A549 (cell line): ENCODE measurements at regions not wholly inside any gene's neighbourhood (a gene's known extent, or its start where the extent isn't known, plus 50 kb on each side); places are given as distances from the start of the nearest gene placed in this dataset.

Experiments
- ATAC-seq, 2 experiments: fragments of 200-7000 bp in 1 of 2; fragments of >200 bp in 1 of 2; cut with Nextera tagmentation in 1 of 2; cut with Tn5 transposase in 1 of 2; 3 replicates each; pipeline versions ENCODE4 v1.8.0 to v1.9.1; 2018 to 2020; ENCODE audit warnings: mild to moderate bottlenecking in 1 of 2, moderate library complexity in 1 of 2
- CTCF ChIA-PET: fragments of 300-600 bp; sonication (Branson Sonifier 250); formaldehyde crosslinking; extraction: SDS; loops from one replicate; lab custom pipeline; 2021; ENCODE audit warnings: antibody characterized with exemption, inconsistent platforms; lab: Yijun Ruan, JAX
- POLR2A ChIA-PET: fragments of 350-600 bp; formaldehyde crosslinking; extraction: SDS; loops from one replicate; lab custom pipeline; 2021; ENCODE audit warnings: antibody characterized with exemption, inconsistent platforms; lab: Yijun Ruan, JAX
- DNase-seq, 2 experiments: peaks; one replicate each; pipeline versions ENCODE4 v3.0.0 to v3.0.0-alpha.2; 2011 to 2016; ENCODE audit warnings: low read depth in 1 of 2, low spot score in 1 of 2
- FAIRE-seq: peaks from 2 replicates; lab custom pipeline; 2011; peaks lifted over from hg19 to GRCh38; lab: Jason Lieb, UNC
- H3K27ac ChIP-seq, 2 experiments: fragments of >200 bp; sonication (Bioruptor Twin); formaldehyde crosslinking; 3 replicates each; pipeline ENCODE4 v1.5.1; 2016 to 2017
- H3K4me1 ChIP-seq: fragments of >200 bp; sonication (Bioruptor Twin); formaldehyde crosslinking; 3 replicates; pipeline ENCODE4 v1.6.1; 2016
- H3K4me2 ChIP-seq: fragments of >200 bp; sonication (Bioruptor Twin); formaldehyde crosslinking; 3 replicates; pipeline ENCODE4 v1.6.1; 2016
- H3K4me3 ChIP-seq: fragments of >200 bp; sonication (Bioruptor Twin); formaldehyde crosslinking; 3 replicates; pipeline ENCODE4 v1.5.1; 2016
- H3K9me3 ChIP-seq: fragments of >200 bp; sonication (Bioruptor Twin); formaldehyde crosslinking; 3 replicates; pipeline ENCODE4 v1.6.1; 2016
- CBX2 ChIP-seq: fragments of 200-600 bp; sonication (generic); IDR thresholded peaks from 2 replicates; pipeline ENCODE4 v1.6.1; 2016; ENCODE audit warnings: low read depth, mild to moderate bottlenecking, borderline replicate concordance
- CEBPB ChIP-seq, 2 experiments: fragments of >200 bp in 1 of 2; sonication (Bioruptor Twin) in 1 of 2; formaldehyde crosslinking in 1 of 2; IDR thresholded peaks; 2 replicates each; pipeline ENCODE4 v1.6.1; 2012 to 2016
- EHF ChIP-seq: fragments of 250-450 bp; sonication (Bioruptor Pico); IDR thresholded peaks from 2 replicates; pipeline ENCODE4 v1.5.0; 2020; ENCODE audit warnings: mild to moderate bottlenecking
- FOSB ChIP-seq: fragments of 250-450 bp; sonication (Bioruptor Pico); IDR thresholded peaks from 2 replicates; pipeline ENCODE4 v1.5.0; 2020; ENCODE audit warnings: mild to moderate bottlenecking, moderate library complexity
- FOSL2 ChIP-seq, 2 experiments: fragments of 450-650 bp in 1 of 2; fragments of >200 bp in 1 of 2; sonication (Bioruptor Twin) in 1 of 2; formaldehyde crosslinking; IDR thresholded peaks; 2 replicates each; pipeline versions ENCODE4 v1.5.0 to v1.6.1; 2016 to 2020; ENCODE audit warnings: mild to moderate bottlenecking in 1 of 2, moderate library complexity in 1 of 2
- FOXS1 ChIP-seq: fragments of 250-450 bp; sonication (Bioruptor Pico); IDR thresholded peaks from 2 replicates; pipeline ENCODE4 v1.5.0; 2020; ENCODE audit warnings: mild to moderate bottlenecking, moderate library complexity
- MAZ ChIP-seq: fragments of 150-350 bp; IDR thresholded peaks from 2 replicates; pipeline ENCODE4 v1.6.1; 2014; ENCODE audit warnings: antibody characterized with exemption, low read depth, low read length, borderline replicate concordance
- POLR2AphosphoS2 ChIP-seq: conservative IDR thresholded peaks from 2 replicates; pipeline ENCODE4 v1.6.1; 2012; ENCODE audit warnings: low read length, improper control_type of control experiment, inconsistent platforms
- RAD21 ChIP-seq, 2 experiments: fragments of >200 bp in 1 of 2; sonication (Bioruptor Twin) in 1 of 2; formaldehyde crosslinking in 1 of 2; IDR thresholded peaks in 1 of 2; conservative IDR thresholded peaks in 1 of 2; 2 replicates in 1 of 2; 3 replicates in 1 of 2; pipeline ENCODE4 v1.6.1; 2012 to 2018; ENCODE audit warnings: inconsistent platforms in 1 of 2
- RARB ChIP-seq: fragments of 250-450 bp; sonication (Bioruptor Pico); IDR thresholded peaks from 2 replicates; pipeline ENCODE4 v1.8.0; 2021; ENCODE audit warnings: mild to moderate bottlenecking, moderate library complexity
- RCOR1 ChIP-seq: fragments of 150-350 bp; IDR thresholded peaks from 2 replicates; pipeline ENCODE4 v1.6.1; 2014; ENCODE audit warnings: antibody characterized with exemption, low read length, low read depth
- SREBF2 ChIP-seq: fragments of 450-650 bp; IDR thresholded peaks from 2 replicates; pipeline ENCODE4 v1.6.1; 2014; ENCODE audit warnings: mild to moderate bottlenecking, moderate library complexity
- ZFP36 ChIP-seq: fragments of 450-650 bp; IDR thresholded peaks from 2 replicates; pipeline ENCODE4 v1.6.1; 2014; ENCODE audit warnings: borderline replicate concordance; ENCODE audit not compliant: partially characterized antibody
- ZSCAN20 ChIP-seq: fragments of 250-450 bp; sonication (Bioruptor Pico); IDR thresholded peaks from 2 replicates; pipeline ENCODE4 v1.8.0; 2022; ENCODE audit warnings: mild to moderate bottlenecking, moderate library complexity
- WGBS: methylation state at CpG from one replicate; pipeline ENCODE4 v1.1.6; 2017; ENCODE audit errors: missing lambda C conversion rate; 5-methylcytosine and 5-hydroxymethylcytosine counted together
- TF ChIP-seq, protein P1 (sequence below): fragments of >200 bp; sonication (Bioruptor Twin); formaldehyde crosslinking; IDR thresholded peaks from 3 replicates; pipeline ENCODE4 v1.5.1; 2016
- TF ChIP-seq, protein P2 (sequence below): fragments of 250-450 bp; sonication (Bioruptor Pico); IDR thresholded peaks from 2 replicates; pipeline ENCODE4 v1.5.0; 2020; ENCODE audit warnings: low read depth, mild to moderate bottlenecking, moderate library complexity

DNA sequence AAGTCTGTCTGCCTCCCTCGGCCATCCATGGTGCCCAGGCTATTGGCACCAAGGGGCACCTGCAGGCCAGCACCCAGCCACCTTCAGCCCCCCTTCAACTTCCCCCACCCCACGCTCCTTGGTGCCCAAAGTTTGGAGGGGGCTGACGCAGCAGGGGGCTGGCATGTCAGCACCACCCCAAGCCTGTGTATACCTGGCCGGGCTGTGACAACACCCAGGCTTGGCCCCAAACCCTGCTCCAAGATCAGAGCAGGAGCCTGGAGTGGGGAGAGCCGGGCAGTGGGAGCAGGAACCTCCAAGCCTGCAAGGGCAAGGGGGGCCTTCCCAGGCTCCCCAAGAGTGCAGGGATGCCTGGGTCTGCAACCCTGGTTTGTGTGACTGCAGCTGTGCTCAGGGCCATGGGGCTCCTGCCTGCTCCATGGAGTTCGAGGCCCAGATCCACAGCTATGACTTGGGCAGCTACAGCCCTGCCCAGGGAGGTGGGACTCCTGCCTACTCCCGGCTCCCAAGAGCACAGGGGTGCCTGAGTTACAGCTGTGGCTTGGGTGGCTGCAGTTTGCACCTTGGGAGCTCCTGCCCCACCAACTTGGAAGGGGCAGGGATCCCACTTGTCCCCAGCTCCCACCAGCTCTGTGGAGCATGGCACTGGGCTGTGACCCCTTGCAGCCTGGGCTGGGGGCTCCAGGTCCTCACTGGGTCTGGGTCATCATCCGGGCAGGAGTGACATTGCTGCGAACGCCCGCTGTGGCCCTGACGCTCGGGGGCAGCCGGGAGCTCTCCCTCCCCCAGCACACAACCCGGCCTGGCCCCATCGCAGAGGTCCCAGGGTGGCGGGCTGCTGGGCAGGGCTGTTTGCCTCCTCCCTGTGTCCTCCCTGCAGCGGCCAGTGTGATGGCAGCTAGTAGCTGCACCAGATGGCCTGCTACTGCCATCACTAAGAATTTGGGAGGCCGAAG lies 175.5 kb upstream of the SDK2 start:
- DNase-seq, result no peak
- H3K27ac ChIP-seq, result no peak overlapping the region
- ATAC-seq, result no peak
- no peak overlapping the region for H3K4me2 ChIP-seq
- no peaks in the 10 kb centered on the region for H3K4me1 ChIP-seq
- WGBS, result 71% methylated on average over 11 of the region's 19 CpGs
- no peak for FAIRE-seq
- H3K9me3 ChIP-seq, result 0 out of 3 replicates have a peak, but pooled peaks cover 5% of the 10 kb centered on the region
- CTCF ChIA-PET, result interaction anchor here (0.7 to 2.8 kb wide), 6 partner anchors 13 to 174 kb away, joined by 3 to 9 read pairs (median 4); no protein-coding TSS in a partner anchor
- POLR2A ChIA-PET, result no interaction called here
- TF ChIP-seq SREBF2 (no peak), RARB (no peak), ZSCAN20 (CRISPR knock-in tag) (no peak), EHF (CRISPR knock-in tag) (no peak), RCOR1 (no peak), CBX2 (no peak), POLR2AphosphoS2 (no peak), MAZ (no peak), RAD21 (conservative IDR thresholded peaks at IDR 0.05 in 1 of 2, IDR thresholded peaks at IDR 0.05 in 1 of 2) (no peak), FOSB (no peak)
- TF ChIP-seq, protein P1, sequence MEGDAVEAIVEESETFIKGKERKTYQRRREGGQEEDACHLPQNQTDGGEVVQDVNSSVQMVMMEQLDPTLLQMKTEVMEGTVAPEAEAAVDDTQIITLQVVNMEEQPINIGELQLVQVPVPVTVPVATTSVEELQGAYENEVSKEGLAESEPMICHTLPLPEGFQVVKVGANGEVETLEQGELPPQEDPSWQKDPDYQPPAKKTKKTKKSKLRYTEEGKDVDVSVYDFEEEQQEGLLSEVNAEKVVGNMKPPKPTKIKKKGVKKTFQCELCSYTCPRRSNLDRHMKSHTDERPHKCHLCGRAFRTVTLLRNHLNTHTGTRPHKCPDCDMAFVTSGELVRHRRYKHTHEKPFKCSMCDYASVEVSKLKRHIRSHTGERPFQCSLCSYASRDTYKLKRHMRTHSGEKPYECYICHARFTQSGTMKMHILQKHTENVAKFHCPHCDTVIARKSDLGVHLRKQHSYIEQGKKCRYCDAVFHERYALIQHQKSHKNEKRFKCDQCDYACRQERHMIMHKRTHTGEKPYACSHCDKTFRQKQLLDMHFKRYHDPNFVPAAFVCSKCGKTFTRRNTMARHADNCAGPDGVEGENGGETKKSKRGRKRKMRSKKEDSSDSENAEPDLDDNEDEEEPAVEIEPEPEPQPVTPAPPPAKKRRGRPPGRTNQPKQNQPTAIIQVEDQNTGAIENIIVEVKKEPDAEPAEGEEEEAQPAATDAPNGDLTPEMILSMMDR, result no peak
- H3K4me3 ChIP-seq, result no peak overlapping the region

- CTCF ChIA-PET, result interaction anchor here (0.6 to 2.8 kb wide), 6 partner anchors 19 to 391 kb away, joined by 3 to 9 read pairs (median 4); no protein-coding TSS in a partner anchor
- 0 out of 3 replicates have a peak, but pooled peaks cover 5% of the 10 kb centered on the region for H3K9me3 ChIP-seq
- POLR2A ChIA-PET, result no interaction called here
- WGBS, result 78% methylated on average over 20 of the region's 20 CpGs
- H3K27ac ChIP-seq, result no peak overlapping the region
- H3K4me3 ChIP-seq, result no peak overlapping the region
- no peaks in the 10 kb centered on the region for H3K4me1 ChIP-seq
- FAIRE-seq (no peak), ATAC-seq (peak in 1 of 2 experiments; percentile 30; a peak in 1 of 6 replicates), DNase-seq (no peak)
- TF ChIP-seq ZFP36 (no peak), FOSL2 (IDR thresholded peaks at IDR 0.05) (no peak), FOSL2 (CRISPR knock-in tag; IDR thresholded peaks at IDR 0.05) (peak; percentile 49)
- no peak overlapping the region for H3K4me2 ChIP-seq
Measured at GRCh38 chr17:73820686-73821448, 176.6 kb upstream of the SDK2 start.

DNA sequence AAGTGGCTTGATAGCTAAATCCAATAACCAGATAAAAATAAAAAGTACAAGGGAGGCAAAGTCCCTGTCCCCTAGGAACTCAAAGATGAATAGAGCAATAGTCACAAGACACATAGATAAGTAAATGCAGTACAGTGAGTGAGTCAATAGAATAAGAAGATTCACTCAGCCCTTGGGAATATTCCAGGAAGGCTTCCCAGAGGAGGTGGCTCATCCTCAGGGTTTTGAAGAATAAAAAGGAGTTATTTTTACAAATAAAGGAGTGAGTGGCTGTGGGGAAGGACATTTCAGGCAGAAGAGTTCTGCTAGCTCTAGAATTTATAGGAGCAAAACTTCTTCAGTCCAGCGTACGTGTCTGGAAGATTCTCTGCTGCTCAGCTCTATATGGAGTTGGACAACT lies 177.4 kb upstream of the SDK2 start:
- FAIRE-seq (no peak), DNase-seq (no peak), ATAC-seq (no peak)
- TF ChIP-seq FOSB (no peak), FOXS1 (CRISPR knock-in tag) (no peak), ZFP36 (peak; percentile 72), CEBPB (IDR thresholded peaks at IDR 0.05) (no peak), ZSCAN20 (CRISPR knock-in tag) (no peak), FOSL2 (IDR thresholded peaks at IDR 0.05) (no peak), FOSL2 (CRISPR knock-in tag; IDR thresholded peaks at IDR 0.05) (no peak), SREBF2 (no peak)
- TF ChIP-seq, protein P2, sequence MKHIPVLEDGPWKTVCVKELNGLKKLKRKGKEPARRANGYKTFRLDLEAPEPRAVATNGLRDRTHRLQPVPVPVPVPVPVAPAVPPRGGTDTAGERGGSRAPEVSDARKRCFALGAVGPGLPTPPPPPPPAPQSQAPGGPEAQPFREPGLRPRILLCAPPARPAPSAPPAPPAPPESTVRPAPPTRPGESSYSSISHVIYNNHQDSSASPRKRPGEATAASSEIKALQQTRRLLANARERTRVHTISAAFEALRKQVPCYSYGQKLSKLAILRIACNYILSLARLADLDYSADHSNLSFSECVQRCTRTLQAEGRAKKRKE (CRISPR knock-in tag), result no peak
- TF ChIP-seq, protein P1, result no peak
- H3K4me2 ChIP-seq, result no peak overlapping the region
- CTCF ChIA-PET, result interaction anchor here (1.4 to 2.8 kb wide), 2 partner anchors 18 to 20 kb away, joined by 4 to 9 read pairs; no protein-coding TSS in a partner anchor
- H3K4me3 ChIP-seq, result no peak overlapping the region
- H3K4me1 ChIP-seq, result no peaks in the 10 kb centered on the region
- 94% methylated on average over 2 of the region's 2 CpGs for WGBS
- no peak overlapping the region for H3K27ac ChIP-seq
- 0 out of 3 replicates have a peak, but pooled peaks cover 5% of the 10 kb centered on the region for H3K9me3 ChIP-seq
- POLR2A ChIA-PET, result no interaction called here
